ENCODE measurements at regions not wholly inside any gene's neighbourhood (a gene's known extent, or its start where the extent isn't known, plus 50 kb on each side); places are given as distances from the start of the nearest gene placed in this dataset.
A peak's percentile ranks its signal among the peaks of the same experiment; 100 is the strongest.

DNA sequence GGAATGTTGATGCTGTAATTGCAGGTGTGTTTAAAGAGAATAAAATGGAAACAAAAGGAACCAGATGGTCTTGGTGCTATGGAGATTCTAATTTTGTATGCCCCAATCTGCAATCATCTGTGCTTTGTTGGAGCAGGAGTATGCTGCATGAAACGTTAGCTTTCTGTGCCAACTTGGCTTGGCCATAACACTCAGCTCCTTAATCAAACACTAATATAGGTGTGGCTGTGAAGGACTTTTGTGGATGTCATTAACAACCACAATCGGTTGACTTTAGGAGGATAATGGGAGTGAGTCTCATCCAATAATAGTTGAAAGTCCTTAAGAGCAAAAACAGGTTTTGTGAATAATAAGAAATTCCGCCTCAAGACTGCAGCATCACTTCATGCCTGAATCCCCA, 399.2 kb downstream of the NLGN4X start:
- DNase-seq = no peak

DNA sequence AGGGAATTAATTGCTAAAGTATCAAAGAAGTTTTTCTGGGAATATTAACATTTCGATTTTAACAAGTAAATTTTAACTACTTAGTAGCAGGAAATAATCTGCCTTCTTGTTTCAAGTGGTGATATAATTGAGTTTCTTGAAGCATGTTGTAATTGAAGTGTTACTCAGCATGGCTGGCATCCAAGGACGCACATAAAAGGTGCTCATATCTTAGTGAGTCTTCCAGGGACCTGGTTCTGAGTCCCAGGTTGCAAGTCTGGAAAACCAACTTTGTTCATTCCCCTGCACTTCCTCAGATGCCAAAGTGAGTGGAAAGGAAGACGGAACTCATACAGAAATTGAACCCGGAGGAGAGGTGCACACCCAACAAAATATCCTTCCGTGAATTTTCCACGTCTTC, 399.6 kb downstream of the NLGN4X start:
- no peak for DNase-seq

- DNase-seq = no peak
These were observed 404.8 kb downstream of the NLGN4X start for GRCh38 chrX:5823903-5824302.

GRCh38 chrX:5810636-5811035, 418.0 kb downstream of the NLGN4X start:
- no peak for DNase-seq

DNA sequence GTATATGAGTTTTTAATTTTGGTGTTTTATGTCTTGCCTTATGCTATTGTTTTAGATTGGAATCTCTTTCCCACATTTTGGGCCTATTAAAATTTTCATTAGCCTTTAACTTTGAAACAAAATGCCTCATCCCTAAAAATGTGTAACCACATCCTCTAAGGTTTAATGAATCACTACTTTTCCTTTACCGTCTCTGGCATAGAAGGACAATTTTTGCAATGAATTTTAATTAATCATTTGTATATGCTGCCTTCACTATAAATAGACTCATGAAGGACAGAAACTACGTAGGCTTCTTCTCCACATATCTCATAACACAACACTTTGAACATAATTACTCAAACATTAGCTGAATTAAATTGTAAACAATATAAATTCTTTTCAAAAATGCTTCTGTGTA, 421.5 kb downstream of the NLGN4X start:
- no peak for DNase-seq

- DNase-seq = no peak
These were observed 426.3 kb downstream of the NLGN4X start for GRCh38 chrX:5802391-5802790.

DNA sequence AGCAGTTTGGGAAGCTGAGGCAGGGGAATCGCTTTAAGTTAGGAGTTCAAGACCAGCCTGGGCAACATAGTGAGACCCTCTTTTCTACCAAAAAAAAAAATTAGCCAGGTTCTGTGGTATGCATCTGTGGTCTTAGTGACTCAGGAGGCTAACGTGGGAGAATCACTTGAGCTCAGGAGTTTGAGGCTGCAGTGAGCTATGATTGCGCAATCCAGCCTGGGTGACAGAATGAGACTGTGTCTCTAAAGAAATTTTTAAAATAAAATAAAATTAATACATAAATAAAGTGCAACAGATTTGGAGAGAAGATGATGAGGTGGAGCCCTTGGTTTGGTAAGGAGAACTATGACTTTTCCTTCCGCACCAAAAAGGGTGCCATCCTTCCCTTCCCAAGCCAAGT, 436.9 kb downstream of the NLGN4X start:
- no peak for DNase-seq

DNA sequence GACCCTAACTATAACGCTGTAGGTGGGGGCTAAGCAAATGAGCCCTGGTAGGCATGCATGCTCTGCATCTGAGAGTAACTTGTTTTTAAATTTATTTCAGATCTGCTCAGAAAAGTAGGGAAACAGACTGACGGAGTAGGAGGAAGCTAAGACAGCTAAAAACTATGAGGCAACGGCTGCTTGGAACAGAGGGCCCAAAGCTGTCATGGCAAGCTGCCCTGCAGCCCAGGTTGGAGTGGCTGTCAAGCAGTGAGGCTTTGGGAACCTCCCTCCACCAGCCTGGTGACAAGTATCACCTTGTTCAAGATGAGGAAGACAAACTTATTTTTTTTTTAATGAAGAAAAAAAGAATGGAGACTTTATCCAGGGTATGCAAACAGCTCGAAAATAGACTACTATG, 439.8 kb downstream of the NLGN4X start:
- no peak for DNase-seq

GRCh38 chrX:5780821-5781220, 447.8 kb downstream of the NLGN4X start:
- no peak for DNase-seq

GRCh38 chrX:5775846-5776430, 452.7 kb downstream of the NLGN4X start:
- peak; percentile 26 for DNase-seq

DNA sequence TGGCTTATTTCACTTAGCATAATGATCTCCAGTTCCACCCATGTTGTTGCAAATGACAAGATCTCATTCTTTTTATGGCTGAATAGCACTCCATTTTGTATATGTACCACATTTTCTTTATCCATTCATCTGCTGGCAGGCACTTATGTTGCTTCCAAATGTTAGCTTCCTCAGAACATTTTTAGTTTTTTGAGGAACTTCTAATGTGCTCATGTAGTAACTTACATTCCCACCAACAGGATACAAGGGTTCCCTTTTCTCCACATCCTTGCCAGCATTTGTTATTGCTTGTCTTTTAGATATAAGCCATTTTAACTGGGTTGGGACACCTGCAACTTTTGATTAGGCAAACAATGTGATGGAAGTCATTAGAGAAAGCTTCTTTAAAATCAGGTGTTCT, 454.2 kb downstream of the NLGN4X start:
- DNase-seq = no peak

DNA sequence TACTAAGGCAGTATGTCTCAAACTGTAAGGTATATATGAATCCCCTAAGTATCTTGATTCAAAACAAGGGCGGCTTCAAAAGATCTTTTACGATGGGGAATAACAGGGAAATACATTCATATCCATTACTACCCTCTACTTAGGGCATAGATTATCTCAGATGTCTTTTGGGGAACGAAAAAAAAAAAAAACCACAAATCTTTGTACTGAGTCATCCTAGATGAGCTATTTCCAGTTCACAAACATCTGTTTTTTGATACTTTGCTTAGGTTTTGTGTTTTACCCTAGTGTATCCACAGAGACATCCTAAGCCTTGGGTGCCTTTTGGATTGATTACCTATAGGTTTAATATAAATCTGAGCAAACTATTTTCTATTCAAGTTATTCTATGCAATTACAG, 457.2 kb downstream of the NLGN4X start:
- peak; percentile 12 for DNase-seq

- DNase-seq = no peak
These were observed 472.1 kb downstream of the NLGN4X start for GRCh38 chrX:5756616-5757015.

DNA sequence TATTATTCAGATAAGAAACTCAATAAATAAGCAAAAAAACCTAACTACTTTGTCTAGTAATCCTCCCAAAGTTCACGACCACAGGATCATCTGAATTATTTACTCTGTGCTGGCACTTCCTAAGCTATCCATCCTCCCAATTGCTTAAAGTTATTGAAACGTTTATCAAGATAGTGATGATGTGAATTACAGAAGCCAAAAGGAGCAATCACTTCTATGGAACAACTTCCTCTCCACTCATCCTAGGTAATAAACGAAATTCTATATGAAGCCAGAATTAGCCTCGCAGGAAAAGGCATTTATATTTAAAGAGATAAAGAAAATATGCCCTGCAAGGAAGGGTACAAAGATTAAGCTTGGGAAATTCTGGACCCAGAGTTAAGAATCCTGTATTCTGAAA, 475.4 kb downstream of the NLGN4X start:
- DNase-seq = no peak

DNA sequence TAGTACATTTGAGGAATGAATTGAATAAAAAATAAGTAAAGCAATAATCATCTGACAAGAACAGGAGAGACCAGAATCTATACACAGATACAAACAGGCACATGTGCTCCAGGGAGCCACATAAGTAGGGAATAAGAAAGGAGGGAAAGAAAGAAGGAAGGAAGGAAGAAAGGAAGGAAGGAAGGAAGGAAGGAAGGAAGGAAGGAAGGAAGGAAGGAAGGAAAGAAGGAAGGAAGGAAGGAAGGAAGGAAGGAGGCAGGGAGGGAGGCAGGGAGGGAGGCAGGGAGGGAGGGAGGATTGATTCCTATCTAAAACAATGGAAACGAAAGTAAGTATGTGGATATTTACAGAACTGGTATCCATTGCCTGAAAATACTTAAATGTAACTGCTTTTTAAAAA, 475.8 kb downstream of the NLGN4X start:
- DNase-seq = no peak

DNA sequence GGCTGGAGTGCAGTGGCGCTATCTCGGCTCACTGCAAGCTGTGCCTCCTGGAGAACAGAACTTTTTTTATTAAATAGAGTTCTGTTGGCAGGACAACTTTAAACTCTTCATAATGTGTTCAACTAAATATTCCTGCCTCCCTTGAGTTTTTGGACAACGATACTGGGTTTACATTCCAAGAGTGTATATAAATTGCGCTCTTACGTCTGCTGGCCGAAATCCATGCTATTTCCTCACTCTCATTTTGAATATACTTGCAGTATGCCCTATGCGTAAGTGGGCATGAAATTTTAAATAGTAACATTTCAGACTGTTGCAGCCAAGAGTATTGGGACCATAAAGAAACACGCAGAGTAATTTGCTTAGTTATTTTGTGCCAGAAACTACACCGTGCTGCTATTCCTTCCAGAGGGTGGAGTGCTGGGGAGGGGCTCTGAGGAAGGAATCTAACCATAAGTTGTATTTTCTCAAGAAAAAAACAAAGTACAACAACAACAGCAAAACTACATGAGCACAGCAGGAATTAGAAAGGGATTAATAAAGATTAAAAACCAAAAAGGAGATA, 480.0 kb downstream of the NLGN4X start:
- DNase-seq = no peak

DNA sequence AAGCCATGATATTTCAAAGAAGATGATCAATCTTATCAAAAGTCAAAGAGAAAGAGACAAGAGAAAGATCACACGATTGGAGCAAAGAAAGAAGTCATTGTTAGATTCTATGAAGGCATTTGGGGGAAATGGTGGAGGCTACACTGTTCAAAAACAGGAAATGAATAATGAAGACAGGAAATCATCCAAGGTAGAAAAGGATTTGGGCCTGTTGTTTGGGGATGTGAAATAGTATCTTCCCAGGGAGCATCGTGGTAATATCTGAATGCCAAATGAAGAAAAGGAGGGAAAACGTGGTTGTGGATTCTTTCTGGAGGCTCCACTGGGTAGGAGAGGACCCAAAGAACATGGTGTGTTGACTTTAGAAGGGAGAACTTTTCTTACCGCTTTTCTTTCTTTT, 482.4 kb downstream of the NLGN4X start:
- no peak for DNase-seq

DNA sequence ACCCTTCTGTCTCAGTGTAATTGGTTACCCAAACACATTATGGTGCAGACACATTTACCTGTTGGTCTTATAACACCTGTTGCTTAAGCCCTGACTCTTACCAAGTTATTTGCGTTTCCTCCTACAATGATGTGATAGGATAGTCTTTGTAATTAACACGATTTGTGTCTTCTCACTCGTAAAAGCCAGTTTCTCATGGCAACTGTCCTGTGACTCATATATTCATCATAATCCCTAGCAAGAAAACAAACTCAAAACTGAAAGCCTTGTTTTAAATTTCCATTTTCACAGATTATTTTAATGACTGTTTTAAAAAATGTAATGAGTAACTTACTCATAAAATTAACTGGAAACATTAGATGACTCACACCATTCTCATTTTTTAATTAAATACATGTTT, 495.2 kb downstream of the NLGN4X start:
- no peak for DNase-seq

GRCh38 chrX:5730556-5730955, 498.1 kb downstream of the NLGN4X start:
- no peak for DNase-seq

- DNase-seq = peak; percentile 83
These were observed 502.4 kb downstream of the NLGN4X start for GRCh38 chrX:5726224-5726623.

DNA sequence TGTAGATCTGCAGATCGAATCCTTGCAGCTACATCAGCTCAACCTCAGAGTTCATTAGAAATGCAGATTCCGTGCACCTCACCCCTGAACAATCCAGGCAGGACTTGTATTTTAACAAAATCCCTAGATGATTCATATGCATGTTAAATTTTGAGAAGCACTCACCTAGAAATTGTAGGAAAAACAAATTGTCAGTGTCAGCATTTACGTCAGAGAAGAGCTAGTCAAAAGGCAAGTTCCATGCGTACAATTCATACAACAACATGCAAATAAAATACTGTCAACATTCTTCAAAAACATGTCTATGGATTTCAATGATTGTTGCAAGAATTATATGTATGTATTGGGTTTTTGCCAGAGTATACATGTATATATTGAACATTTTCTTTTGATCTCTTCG, 504.5 kb downstream of the NLGN4X start:
- DNase-seq = no peak

- no peak for DNase-seq
These were observed 510.0 kb downstream of the NLGN4X start for GRCh38 chrX:5718651-5719050.

DNA sequence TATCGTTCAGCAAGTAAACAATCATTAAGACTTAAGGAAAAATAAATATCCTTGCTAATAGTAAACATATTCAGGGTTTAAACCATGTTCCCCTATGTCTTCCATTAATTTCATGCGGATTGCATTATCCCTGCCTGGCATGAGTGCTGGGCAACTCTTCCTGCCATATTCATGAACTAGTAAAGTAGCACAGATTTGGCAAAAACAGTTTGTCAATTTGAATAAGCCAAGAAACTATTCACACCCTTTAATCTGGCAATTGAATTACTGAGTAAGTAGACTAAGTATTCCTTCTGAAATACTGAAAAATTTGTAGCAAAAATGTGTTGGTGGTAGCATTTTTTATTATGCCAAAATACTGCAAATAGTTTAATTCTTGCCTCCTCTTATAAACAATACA, 512.0 kb downstream of the NLGN4X start:
- no peak for DNase-seq

DNA sequence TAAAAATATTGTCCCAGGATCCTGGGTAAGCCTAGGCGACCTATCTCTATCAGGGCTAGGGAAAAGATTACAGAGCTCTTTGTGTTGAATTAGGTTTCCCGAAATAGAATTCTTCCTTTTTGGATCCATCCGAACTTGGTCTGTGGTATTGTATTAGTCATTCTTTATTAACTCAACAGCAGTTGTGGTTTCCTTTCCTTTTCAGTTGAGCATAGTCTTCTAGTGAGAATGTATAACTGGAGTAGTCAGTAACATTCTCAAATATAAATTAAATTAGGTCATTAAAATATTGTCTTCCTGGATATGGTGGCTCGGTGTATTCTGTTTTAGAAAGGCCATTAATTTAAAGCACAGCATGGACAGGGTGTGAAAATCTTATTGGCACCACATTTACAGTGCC, 520.4 kb downstream of the NLGN4X start:
- peak; percentile 29 for DNase-seq

- no peak for DNase-seq
These were observed 525.8 kb downstream of the NLGN4X start for GRCh38 chrX:5702890-5703289.

DNA sequence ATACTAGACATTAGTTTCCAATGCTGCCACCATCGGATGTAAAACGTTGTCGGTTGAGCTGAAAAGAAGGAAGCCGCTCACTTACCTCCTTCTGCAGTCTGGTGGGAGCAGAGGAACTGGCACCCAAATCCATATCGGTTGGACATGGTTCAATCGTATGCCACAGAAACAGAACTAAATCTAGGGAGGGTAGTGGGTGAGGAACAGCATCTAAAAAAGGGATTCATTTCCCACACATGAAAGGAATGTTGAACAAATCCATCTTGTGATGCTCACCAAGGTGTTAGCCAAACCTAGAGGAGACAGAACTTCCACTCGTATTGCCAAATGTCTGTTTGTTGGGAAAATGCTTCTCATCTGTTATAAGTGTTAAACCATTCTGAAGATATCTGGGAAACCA, 532.7 kb downstream of the NLGN4X start:
- no peak for DNase-seq

Measured in suppressor macrophage treated with lipopolysaccharide for 4 hours (primary cell).